Superior temporal gyrus (tissue), 1 donor: ENCODE measurements at regions not wholly inside any gene's neighbourhood (a gene's known extent, or its start where the extent isn't known, plus 50 kb on each side); places are given as distances from the start of the nearest gene placed in this dataset.
A peak's percentile ranks its signal among the peaks of the same experiment; 100 is the strongest.

ENCODE experiments used
- DNase-seq: peaks from one replicate; pipeline ENCODE4 v3.0.0-alpha.2; 2016; ENCODE audit errors: extremely low spot score

- no peak for DNase-seq
Measured at GRCh38 chr1:81700728-81701470, 99.8 kb upstream of the ADGRL2 start.

DNA sequence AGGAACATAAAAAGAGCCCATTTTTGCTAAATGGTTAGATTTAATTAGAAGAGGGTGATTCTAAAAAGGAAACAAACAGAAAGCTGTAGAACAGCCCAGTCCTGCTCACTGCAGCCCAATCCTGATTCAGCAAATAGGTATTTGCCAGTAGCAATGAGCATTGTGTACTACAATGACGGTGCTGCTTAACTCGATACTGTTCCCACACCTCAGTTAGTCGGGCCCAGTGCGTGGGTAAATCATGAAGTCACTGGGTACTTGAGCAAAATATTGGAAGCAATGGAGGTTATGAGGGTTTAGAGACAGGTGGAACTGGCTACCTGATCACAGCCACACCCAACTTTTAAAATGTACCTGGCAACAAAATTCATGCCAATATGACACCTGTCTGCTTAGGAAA is 101.5 kb upstream of the ADGRL2 start:
- no peak for DNase-seq

DNA sequence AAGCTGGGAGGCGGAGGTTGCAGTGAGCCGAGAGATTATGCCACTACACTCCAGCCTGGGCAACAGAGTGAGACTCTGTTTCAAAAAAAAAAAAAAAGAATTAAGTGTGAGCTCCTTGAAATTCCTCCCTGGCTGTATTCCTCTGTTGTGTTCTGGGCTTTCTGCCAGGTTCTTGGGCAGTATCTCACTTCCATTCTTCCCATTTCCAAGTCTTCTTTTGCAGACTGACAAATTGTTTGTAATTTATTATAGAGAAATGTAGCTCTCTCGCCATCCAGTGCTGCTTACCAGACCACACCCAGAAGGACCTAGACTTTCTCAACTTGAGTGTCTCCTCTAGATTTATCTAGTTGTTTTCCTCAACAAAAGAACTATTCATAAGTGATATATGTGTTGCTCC is 105.0 kb upstream of the ADGRL2 start:
- DNase-seq, result no peak

- DNase-seq, result no peak
Measured at GRCh38 chr1:81693316-81693715, 107.4 kb upstream of the ADGRL2 start.

GRCh38 chr1:81690676-81691453 is 109.9 kb upstream of the ADGRL2 start:
- no peak for DNase-seq

GRCh38 chr1:81689531-81689941 is 111.2 kb upstream of the ADGRL2 start:
- DNase-seq, result no peak

DNA sequence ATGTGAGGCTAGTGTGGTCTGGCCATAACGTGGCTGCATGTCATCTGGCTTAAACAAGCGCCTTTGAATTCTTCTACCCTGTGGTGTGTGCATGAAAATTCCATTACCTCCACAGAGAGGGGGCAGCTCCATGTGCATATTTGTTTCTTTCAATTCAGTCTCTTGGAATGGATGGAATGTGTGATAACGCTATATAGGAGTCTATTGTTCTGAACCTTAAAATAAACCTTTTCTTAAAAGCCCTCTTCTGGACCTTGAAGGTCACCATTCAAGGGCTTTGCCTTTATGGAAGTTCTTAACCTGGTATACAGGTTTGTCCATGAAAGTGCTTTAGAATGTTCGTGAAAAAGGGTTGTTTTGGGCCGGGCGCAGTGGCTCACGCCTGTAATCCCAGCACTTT is 118.2 kb upstream of the ADGRL2 start:
- no peak for DNase-seq

- no peak for DNase-seq
Measured at GRCh38 chr1:81681601-81682266, 119.0 kb upstream of the ADGRL2 start.

GRCh38 chr1:81681114-81681513 is 119.6 kb upstream of the ADGRL2 start:
- no peak for DNase-seq

DNA sequence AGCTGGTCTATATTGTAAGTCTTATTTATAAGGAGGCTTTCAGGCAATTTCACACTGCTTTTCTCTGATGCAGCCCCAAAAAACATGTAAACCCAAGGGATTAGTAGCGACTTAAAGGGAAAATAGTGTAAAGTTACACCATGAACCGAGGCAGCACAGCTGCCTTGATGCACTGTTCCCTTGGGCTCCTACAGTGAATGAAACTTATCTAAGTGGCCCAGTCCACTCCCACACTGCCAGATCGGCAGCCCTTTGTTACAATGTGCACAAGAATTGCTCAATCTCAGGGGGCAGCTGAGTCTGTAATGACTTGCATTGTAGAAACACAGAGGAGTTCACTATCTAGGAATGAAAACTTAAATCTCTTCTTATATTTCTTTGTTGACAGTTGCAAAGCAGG is 120.8 kb upstream of the ADGRL2 start:
- DNase-seq, result no peak

GRCh38 chr1:81678779-81679178 is 122.0 kb upstream of the ADGRL2 start:
- DNase-seq, result no peak

- no peak for DNase-seq
Measured at GRCh38 chr1:81672766-81673165, 128.0 kb upstream of the ADGRL2 start.

- DNase-seq, result no peak
Measured at GRCh38 chr1:81671038-81671437, 129.7 kb upstream of the ADGRL2 start.

GRCh38 chr1:81670286-81670685 is 130.4 kb upstream of the ADGRL2 start:
- DNase-seq, result peak; percentile 69

DNA sequence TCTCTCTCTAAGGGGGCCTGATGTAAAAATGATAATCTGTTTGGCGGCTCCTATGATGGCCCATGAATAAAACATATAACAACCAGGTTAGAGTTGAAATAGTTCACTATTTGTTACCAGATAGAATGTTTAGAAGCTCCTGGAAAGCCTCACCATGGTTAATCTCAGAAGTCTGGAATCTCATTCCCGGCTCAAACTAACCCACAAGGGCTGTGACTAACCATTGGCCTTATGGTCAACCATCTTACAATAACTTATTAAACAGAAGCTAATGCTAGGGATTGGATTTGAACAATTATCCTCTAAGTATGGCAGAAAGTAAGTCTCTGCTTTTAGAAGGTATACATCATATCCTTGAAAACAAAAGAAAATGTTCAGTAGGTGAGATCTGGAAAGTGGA is 134.1 kb upstream of the ADGRL2 start:
- DNase-seq, result no peak

DNA sequence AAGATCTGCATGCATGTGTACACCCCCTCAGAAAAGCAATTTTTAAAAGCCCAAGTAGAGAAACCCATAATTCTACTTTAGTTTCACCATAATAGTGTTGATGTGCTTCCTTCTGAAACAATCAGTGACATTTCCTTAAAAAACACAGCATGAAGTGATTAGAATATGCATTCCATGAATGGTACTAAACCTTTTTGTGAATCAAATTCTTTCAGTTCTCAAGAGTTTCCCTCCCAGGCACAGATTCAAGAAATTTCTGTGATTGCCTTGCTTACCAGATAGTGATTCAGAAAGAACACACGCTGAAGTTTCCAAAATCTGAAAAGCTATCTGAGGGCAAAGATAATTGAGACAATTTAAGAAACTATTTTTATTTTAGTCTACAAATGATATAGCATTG is 136.4 kb upstream of the ADGRL2 start:
- DNase-seq, result no peak

GRCh38 chr1:81662913-81663526 is 137.7 kb upstream of the ADGRL2 start:
- no peak for DNase-seq

- DNase-seq, result no peak
Measured at GRCh38 chr1:81660286-81660685, 140.4 kb upstream of the ADGRL2 start.

GRCh38 chr1:81654657-81655056 is 146.1 kb upstream of the ADGRL2 start:
- no peak for DNase-seq

- no peak for DNase-seq
Measured at GRCh38 chr1:81654147-81654546, 146.6 kb upstream of the ADGRL2 start.

DNA sequence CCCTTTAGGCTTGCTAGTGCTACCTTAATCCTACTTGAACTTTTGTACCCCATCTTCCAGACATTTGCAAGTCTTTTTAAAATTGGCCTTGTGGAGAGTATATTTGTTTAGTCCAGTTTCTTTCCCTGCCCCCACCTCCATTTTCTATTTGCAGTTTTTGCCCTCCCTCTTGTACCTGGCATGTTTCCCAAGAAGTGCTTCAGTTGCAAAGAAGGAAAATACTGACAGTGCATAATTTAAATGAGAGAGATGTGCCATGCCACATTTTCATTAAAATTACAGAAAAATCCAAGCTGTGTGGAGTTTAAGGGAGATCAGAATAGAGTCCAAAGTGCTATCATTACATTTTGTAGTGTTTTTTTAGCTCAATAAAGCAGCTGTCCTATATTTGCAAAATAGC is 150.0 kb upstream of the ADGRL2 start:
- DNase-seq, result no peak

- no peak for DNase-seq
Measured at GRCh38 chr1:81635816-81636215, 164.9 kb upstream of the ADGRL2 start.
